Ishikawa (cell line): ENCODE measurements at regions not wholly inside any gene's neighbourhood (a gene's known extent, or its start where the extent isn't known, plus 50 kb on each side); places are given as distances from the start of the nearest gene placed in this dataset.

Experiments used
- CEBPB ChIP-seq: IDR thresholded peaks from 2 replicates; pipeline ENCODE4 v1.6.1; 2012
- CREB1 ChIP-seq: IDR thresholded peaks from 2 replicates; pipeline ENCODE4 v1.6.1; 2012; ENCODE audit warnings: low read depth
- EGR1 ChIP-seq: IDR thresholded peaks from 2 replicates; pipeline ENCODE4 v1.6.1; 2012
- EP300 ChIP-seq: IDR thresholded peaks from 2 replicates; pipeline ENCODE4 v1.6.1; 2012; ENCODE audit warnings: borderline replicate concordance
- FOXM1 ChIP-seq: IDR thresholded peaks from 2 replicates; pipeline ENCODE4 v1.6.1; 2012; ENCODE audit warnings: low read depth, borderline replicate concordance
- NFIC ChIP-seq: IDR thresholded peaks from 2 replicates; pipeline ENCODE4 v1.6.1; 2012
- RAD21 ChIP-seq: IDR thresholded peaks from 2 replicates; pipeline ENCODE4 v1.6.1; 2012; ENCODE audit warnings: low read depth
- TAF1 ChIP-seq: IDR thresholded peaks from 2 replicates; pipeline ENCODE4 v1.6.1; 2012; ENCODE audit warnings: low read depth, mild to moderate bottlenecking
- TEAD4 ChIP-seq: IDR thresholded peaks from 2 replicates; pipeline ENCODE4 v1.6.1; 2012
- USF1 ChIP-seq: IDR thresholded peaks from 2 replicates; pipeline ENCODE4 v1.6.1; 2012
- YY1 ChIP-seq: IDR thresholded peaks from 2 replicates; pipeline ENCODE4 v1.6.1; 2012; ENCODE audit warnings: low read depth
- TF ChIP-seq, protein P1 (sequence below): IDR thresholded peaks from 2 replicates; pipeline ENCODE4 v1.6.1; 2012
- TF ChIP-seq, protein P2 (sequence below): IDR thresholded peaks from 2 replicates; pipeline ENCODE4 v1.6.1; 2012; ENCODE audit warnings: low read depth, mild to moderate bottlenecking

DNA sequence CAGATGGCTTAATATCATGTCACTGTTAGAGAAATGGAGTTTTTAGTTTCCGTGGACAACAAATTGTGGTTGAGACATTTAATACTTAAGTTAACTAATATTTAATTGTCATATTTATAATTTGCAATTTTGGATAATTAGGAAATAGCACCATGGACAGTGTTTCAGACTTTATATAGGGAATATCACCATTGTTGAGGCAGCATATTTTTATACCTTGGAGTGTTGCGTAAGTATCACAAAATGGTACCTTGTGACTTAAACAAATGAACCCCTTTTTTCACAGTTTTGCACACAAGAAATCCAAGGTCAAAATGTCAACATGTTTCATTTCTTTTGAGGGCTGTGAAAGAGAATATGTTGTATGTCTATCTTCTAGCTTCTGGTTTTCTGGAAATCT is 539.9 kb downstream of the TECRL start:
- TF ChIP-seq, protein P1, sequence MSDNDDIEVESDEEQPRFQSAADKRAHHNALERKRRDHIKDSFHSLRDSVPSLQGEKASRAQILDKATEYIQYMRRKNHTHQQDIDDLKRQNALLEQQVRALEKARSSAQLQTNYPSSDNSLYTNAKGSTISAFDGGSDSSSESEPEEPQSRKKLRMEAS: no peak
- TF ChIP-seq EP300 (no peak), CREB1 (no peak), RAD21 (no peak), TAF1 (no peak), FOXM1 (no peak), NFIC (no peak), YY1 (no peak), CEBPB (peak; percentile 84), USF1 (no peak), EGR1 (no peak), TEAD4 (no peak)
- TF ChIP-seq, protein P2, sequence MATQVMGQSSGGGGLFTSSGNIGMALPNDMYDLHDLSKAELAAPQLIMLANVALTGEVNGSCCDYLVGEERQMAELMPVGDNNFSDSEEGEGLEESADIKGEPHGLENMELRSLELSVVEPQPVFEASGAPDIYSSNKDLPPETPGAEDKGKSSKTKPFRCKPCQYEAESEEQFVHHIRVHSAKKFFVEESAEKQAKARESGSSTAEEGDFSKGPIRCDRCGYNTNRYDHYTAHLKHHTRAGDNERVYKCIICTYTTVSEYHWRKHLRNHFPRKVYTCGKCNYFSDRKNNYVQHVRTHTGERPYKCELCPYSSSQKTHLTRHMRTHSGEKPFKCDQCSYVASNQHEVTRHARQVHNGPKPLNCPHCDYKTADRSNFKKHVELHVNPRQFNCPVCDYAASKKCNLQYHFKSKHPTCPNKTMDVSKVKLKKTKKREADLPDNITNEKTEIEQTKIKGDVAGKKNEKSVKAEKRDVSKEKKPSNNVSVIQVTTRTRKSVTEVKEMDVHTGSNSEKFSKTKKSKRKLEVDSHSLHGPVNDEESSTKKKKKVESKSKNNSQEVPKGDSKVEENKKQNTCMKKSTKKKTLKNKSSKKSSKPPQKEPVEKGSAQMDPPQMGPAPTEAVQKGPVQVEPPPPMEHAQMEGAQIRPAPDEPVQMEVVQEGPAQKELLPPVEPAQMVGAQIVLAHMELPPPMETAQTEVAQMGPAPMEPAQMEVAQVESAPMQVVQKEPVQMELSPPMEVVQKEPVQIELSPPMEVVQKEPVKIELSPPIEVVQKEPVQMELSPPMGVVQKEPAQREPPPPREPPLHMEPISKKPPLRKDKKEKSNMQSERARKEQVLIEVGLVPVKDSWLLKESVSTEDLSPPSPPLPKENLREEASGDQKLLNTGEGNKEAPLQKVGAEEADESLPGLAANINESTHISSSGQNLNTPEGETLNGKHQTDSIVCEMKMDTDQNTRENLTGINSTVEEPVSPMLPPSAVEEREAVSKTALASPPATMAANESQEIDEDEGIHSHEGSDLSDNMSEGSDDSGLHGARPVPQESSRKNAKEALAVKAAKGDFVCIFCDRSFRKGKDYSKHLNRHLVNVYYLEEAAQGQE: peak; percentile 80
